ENCODE measurements at regions not wholly inside any gene's neighbourhood (a gene's known extent, or its start where the extent isn't known, plus 50 kb on each side); places are given as distances from the start of the nearest gene placed in this dataset.

DNA sequence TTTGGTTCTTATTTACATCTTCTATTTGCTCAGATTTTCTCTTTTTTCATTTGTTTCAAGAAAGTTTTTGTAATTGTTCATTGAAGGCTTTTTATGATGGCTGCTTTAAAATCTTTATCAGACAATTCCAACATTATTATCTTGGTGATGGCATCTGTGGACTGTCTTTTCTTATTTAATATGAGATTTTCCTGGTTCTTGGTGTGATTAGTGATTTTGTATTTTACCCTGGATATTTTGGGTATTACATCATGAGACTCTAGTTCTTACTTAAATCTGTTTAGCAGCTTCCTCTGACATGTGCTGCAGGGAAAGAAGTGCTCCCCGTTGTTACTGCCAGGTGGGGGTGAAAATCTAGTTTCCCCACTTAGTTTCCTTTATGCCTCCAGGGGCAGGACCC is 94.2 kb upstream of the ANKH start:
- no peak for DNase-seq
- Histone ChIP-seq H3K4me1 (no peaks in the 10 kb centered on the region), H3K27ac (no peak overlapping the region), H3K9me3 (no peaks in the 10 kb centered on the region), H3K36me3 (no peaks in the 10 kb centered on the region), H3K4me3 (no peak overlapping the region), H3K27me3 (no peaks in the 10 kb centered on the region)
- TF ChIP-seq EP300 (IDR thresholded peaks at IDR 0.05): no peak
- TF ChIP-seq POLR2A (IDR thresholded peaks at IDR 0.05): no peak
- TF ChIP-seq, protein P1, sequence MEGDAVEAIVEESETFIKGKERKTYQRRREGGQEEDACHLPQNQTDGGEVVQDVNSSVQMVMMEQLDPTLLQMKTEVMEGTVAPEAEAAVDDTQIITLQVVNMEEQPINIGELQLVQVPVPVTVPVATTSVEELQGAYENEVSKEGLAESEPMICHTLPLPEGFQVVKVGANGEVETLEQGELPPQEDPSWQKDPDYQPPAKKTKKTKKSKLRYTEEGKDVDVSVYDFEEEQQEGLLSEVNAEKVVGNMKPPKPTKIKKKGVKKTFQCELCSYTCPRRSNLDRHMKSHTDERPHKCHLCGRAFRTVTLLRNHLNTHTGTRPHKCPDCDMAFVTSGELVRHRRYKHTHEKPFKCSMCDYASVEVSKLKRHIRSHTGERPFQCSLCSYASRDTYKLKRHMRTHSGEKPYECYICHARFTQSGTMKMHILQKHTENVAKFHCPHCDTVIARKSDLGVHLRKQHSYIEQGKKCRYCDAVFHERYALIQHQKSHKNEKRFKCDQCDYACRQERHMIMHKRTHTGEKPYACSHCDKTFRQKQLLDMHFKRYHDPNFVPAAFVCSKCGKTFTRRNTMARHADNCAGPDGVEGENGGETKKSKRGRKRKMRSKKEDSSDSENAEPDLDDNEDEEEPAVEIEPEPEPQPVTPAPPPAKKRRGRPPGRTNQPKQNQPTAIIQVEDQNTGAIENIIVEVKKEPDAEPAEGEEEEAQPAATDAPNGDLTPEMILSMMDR (IDR thresholded peaks at IDR 0.05): no peak
- TF ChIP-seq POLR2AphosphoS5 (IDR thresholded peaks at IDR 0.05): no peak
- 60 to 77% methylated on average over 1 of the region's 1 CpG for WGBS, 2 donors
- ATAC-seq (ENCODE audit: low FRiP score in 2 of 2): no peak

DNA sequence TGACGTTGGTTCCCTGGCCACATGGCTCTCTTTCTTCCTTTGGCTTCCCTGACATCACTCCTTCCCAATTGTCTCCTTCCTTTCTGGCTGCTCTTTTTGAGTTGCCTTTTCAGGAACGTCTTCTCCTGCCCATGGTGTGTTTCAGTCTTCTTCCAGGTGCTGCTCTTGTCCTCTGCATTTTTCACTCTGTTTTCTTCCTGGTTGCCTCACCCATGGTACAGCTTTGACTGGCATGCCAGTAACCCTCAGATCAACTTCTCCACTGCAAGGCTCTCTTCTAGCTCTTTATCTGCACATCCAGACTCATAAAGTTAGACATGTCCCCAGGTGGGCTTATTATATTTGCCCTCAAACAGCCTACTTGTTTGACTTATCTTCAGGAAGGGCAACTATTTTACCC is 91.0 kb upstream of the ANKH start:
- H3K4me1 ChIP-seq: no peaks in the 10 kb centered on the region
- TF ChIP-seq EP300 (IDR thresholded peaks at IDR 0.05) (no peak), POLR2A (IDR thresholded peaks at IDR 0.05) (no peak), POLR2AphosphoS5 (IDR thresholded peaks at IDR 0.05) (no peak)
- TF ChIP-seq, protein P1 (IDR thresholded peaks at IDR 0.05): no peak
- no peak for ATAC-seq (ENCODE audit: low FRiP score in 2 of 2)
- no peak overlapping the region for H3K4me3 ChIP-seq
- DNase-seq: no peak
- 70 to 88% methylated on average over 2 of the region's 2 CpGs for WGBS, 2 donors
- no peak overlapping the region for H3K27ac ChIP-seq
- no peaks in the 10 kb centered on the region for H3K36me3 ChIP-seq
- no peaks in the 10 kb centered on the region for H3K9me3 ChIP-seq
- no peaks in the 10 kb centered on the region for H3K27me3 ChIP-seq

DNA sequence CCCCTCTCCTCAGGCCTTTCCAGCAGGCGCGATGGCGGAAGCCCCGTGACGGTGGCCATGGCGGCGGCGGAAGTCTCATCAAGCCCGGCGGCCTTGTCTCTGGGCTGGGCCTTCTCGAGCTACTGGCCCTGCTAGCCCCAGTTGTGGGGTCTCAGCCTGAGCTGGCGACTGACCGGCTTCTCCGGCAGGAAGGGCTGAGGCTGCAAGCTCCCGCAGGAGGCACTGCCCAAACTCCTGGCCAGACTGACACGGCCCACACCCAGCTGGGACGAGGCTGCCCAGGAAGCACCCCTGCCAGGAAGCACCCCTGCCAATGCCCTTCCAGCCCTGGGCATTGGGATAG is 88.5 kb upstream of the ANKH start:
- DNase-seq: peak in 1 of 2 donors; percentile 78
- TF ChIP-seq EP300 (IDR thresholded peaks at IDR 0.05) (no peak), POLR2AphosphoS5 (IDR thresholded peaks at IDR 0.05) (no peak), POLR2A (IDR thresholded peaks at IDR 0.05) (no peak)
- TF ChIP-seq, protein P1 (IDR thresholded peaks at IDR 0.05): no peak
- Histone ChIP-seq H3K27me3 (no peaks in the 10 kb centered on the region), H3K36me3 (no peaks in the 10 kb centered on the region), H3K27ac (no peak overlapping the region), H3K4me3 (no peak overlapping the region), H3K9me3 (no peaks in the 10 kb centered on the region), H3K4me1 (no peaks in the 10 kb centered on the region)
- no peak for ATAC-seq (ENCODE audit: low FRiP score in 2 of 2)
- WGBS, 2 donors: 95 to 98% methylated on average over 13 to 15 of the region's 17 CpGs

DNA sequence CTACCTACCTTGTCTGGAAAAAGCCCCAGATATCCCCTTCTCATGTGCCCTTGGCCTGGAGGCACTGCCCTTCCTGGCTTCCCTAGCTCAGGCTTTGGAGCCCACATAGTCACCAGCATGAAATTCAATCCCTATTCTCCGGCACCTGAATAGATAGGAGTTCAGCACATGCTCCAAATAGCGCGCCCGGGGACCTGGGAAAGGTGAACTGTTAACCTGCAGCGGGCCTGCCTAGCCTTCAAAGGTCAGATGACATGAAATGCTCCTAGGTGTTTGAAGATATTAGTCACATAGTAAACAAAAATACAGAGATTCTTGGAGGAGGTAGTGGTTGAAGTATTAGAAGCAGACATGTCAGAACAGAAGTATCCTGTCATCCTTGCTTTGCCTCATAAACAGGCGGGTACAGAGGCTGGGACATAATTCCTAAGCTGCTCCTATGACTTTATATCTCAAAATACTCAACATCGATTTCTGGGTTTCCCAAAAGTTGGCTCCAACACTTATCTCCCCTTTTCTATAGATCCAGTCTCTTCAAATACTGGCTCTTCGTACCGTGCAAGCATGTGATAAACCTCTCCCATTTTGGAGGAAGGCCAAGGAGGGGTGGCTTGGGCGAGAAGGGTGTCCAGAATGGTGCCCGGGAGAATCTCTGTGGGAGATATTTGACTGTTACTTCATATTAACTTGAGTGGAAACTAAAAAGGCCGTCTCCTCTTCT is 88.0 kb upstream of the ANKH start:
- no peaks in the 10 kb centered on the region for H3K27me3 ChIP-seq
- H3K36me3 ChIP-seq: no peaks in the 10 kb centered on the region
- ATAC-seq (ENCODE audit: low FRiP score in 2 of 2): no peak

More for the DNA sequence above, 88.0 kb upstream of the ANKH start:
- Histone ChIP-seq H3K4me1 (no peaks in the 10 kb centered on the region), H3K27ac (no peak overlapping the region), H3K9me3 (no peaks in the 10 kb centered on the region), H3K4me3 (no peak overlapping the region)
- WGBS, 2 donors: 86 to 87% methylated on average over 12 of the region's 12 CpGs
- no peak for TF ChIP-seq EP300 (IDR thresholded peaks at IDR 0.05)
- TF ChIP-seq, protein P1 (IDR thresholded peaks at IDR 0.05): no peak
- TF ChIP-seq POLR2AphosphoS5 (IDR thresholded peaks at IDR 0.05): no peak
- TF ChIP-seq POLR2A (IDR thresholded peaks at IDR 0.05): no peak
- no peak for DNase-seq

Measured in upper lobe of left lung (tissue), 6 donors.